HG02884 (cell line): ENCODE measurements at regions not wholly inside any gene's neighbourhood (a gene's known extent, or its start where the extent isn't known, plus 50 kb on each side); places are given as distances from the start of the nearest gene placed in this dataset.
"Not testable (repeated sequence)": the region's sequence is repeated elsewhere in the genome, so short reads cannot be mapped to it uniquely, and the experiment has no call there.

Experiments used
- ATAC-seq: cut with Tn5 transposase; IDR thresholded peaks from one replicate; pipeline ENCODE4 v1.9.1; 2021; ENCODE audit warnings: mild to moderate bottlenecking, moderate library complexity; ENCODE audit not compliant: unreplicated experiment

DNA sequence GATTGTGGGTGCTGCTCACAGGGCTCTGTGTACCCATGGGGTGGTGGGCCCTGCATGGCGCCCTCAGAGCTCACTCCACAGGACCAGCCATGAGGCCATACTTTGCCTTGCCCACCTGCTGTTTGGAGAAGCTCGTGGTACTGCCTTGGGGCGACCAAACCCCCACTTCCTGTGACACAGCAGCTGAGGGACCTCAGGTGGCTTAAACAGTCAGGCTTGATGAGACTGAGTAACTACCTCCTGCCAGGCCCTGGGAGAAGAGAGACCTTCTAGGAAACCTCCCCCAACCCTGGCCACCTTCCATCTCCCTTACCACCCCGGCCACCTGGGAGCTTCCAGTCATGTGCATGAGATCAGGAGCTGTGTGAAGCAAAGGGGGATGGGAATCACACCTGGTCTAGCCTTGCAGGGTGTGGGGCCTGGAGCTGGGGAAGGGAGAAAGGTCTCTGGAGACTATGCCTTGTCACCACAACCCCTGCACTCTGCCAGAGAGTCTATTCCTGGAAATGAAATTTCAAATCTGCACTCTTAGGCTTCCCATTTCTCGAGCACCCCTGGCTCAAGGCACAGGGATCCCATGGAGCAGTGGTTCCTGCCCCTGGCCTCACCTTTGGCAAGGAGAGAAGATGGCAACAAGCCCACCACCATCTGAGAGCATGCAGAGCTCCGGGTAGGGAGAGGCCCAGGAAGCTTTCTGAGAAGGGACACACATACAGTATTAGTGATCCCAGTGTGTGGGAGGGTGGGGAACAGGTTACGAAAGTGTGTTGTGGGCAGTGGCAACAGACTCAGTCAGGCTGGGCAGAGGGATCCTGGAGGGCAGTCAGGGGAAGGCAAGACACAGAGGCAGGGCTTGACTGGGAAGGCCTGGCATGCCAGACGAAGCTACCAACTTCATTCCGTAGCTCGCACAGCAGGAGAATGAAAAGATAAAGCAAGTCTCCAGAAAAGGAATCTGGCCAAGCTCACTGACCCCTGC lies 125.0 kb downstream of the URI1 start:
- ATAC-seq = no peak

DNA sequence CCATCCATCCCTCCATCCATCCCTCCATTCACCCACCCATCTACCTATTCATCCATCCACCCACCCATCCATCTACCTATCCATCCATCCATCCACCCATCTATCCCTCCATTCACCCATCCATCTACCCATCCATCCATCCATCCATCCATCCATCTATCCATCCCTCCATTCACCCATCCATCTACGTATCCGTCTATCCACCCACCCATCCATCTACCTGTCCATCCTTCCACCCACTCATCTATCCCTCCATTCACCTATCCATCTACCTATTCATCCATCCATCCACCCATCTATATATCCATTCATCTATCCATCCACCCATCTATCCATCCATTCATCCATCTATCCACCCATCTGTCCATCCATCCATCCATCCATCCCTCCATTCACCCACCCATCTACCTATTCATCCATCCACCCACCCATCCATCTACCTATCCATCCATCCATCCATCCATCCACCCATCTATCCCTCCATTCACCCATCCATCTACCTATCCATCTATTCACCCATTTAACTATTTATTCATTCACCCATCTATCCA lies 126.0 kb downstream of the URI1 start:
- ATAC-seq = not testable (repeated sequence)

DNA sequence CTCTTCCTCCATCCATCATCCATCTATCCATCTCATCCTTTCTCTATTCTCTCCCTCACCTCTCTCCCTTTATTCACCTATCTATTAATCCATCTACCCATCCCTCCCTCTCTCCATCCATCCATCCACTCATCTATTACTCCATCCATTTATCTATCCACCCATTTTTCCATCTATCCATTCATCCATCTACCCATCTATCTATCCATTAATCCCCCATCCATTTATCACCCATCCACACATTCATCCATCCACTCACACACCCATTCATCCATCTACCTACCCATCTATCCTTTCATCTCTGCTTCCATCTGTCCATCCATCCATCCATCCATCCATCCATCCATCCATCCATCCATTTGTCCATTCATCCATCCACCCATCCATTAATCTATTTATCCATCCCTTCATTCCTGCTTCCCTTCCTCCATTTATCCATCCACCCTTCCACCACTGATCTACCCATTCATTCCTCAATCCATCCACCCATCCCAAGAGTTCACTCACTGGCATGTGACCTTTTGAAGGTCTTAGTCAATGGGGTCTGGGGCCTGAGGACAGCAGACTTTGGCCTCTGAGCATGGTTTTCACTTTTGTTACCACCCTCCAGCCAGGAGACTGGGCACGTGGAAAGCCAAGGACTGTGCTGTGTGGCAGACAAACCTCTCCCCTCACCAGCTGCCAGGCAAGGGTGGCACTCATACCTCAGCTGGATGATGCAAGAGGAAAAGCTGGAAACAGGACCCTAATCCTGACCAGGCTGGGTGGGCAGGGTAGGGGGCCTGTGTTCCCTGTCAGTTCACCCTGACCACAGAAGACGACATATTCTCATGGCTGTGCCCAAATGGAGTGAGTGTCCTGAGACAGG lies 126.7 kb downstream of the URI1 start:
- no peak for ATAC-seq

DNA sequence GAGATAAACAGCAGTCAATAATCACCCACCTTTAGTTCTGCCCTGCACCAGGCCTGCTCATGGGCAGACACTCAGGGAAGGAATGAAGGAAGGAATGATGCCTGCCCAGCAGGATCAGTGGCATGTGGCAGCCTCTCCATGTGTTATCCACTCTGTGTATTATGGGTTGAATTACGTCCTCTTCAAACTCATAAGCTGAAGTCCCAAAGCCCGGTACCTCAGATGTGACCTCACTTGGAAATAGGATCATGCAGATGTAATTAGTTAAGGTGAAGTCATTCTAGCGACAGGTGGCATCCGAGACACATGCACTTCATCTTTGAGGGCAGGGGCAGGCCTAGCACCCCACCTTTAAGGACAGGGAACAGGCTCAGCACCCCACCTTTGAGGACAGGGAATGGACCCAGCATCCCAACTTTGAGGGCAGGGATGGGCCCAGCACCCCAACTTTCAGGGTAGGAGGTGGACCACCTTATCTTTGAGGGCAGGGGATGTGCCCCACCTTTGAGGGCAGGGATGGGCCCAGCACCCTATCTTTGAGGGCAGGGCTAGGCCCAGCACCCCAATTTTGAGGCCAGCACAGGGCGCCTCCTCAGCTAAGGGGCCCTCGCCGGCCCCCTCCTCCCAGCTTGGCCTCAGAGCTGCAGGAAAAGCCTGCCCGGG lies 127.6 kb downstream of the URI1 start:
- no peak for ATAC-seq

DNA sequence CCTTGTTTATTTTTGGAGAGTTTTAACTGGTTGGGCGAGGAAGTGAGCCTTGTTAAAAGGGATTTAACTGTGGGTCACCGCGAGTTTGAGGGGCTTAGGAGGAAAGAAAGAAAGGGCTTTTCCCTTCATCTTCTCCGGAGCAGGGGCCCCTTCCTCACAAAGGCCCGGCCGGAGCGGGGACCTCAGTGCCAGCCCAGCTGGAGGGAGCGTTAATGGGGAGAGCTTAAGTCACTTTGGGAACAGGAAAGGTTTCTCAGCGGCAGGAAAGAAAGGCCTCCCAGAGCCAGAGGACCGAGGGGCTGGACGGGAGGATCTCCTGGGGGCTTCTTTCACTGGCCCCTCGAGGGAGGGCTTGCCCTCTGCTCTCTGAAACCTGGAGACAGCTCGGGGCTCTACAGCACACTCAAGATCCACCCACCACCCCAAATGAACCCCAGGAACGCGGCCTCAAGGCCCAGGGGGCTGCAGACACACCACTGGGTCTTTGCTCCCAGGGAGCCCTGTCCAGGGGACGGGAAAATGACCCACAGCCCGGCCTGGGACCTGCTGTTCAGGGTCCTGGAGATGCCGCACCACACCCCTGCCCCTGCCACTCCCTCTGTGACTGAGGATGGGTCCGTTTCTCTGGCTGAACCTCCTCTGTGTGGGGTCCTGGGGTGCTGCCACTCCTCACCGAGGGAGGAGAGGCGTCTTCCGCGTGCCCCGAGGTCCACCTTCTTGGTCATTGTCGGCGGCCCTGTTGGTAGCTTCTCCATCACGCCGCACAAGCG lies 128.3 kb downstream of the URI1 start:
- no peak for ATAC-seq

DNA sequence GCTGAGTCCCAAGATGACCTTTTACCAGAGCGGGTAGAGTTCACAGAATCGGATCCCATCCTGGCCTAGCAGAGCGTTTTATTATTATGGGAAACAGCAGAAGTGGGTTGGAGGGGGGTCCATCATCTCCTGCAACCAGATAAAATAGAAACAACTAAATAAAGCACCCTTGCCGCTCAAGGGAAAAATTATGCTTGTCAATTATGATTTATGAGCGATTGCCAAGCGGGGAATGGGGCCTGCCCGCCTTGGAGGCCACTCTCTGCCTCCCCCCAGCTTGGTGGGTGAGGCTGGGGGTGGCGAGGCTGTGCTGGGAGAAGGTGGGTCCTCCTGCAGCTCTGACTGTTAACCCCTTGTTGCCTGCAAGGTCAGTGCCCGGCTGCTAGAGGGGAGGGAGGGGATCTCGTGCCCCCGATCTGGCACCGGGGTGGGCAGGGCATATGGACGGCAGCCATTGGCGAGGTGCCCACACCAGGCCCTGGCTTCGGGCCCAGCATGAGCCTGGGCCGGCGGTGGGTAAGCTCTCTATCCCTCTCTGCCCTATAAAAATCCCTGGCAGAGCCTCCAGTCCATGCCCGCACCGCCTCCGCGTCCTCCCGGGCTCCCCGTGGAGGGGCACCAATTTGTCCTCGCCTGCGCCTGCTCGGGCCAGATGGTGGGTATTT lies 129.1 kb downstream of the URI1 start:
- no peak for ATAC-seq

DNA sequence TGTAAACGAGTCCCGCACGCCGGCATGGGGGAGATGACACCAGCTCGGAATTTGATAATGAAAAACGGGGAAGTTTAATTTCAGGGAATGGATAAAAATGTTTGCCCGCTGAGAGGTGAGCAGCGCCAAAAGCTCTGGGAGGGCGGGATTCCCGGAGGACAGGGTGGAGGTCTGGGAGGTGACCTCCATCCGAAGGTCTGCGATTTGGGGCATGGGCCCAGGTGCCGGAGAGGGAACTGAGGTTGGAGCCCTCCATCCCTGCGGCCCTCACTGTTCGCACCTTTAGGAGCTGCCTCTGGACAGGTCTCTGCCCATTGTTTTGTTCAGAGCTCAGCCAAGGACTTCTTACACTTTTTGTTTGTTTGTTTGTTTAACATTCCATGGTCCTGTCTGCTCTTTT lies 129.8 kb downstream of the URI1 start:
- ATAC-seq = no peak

DNA sequence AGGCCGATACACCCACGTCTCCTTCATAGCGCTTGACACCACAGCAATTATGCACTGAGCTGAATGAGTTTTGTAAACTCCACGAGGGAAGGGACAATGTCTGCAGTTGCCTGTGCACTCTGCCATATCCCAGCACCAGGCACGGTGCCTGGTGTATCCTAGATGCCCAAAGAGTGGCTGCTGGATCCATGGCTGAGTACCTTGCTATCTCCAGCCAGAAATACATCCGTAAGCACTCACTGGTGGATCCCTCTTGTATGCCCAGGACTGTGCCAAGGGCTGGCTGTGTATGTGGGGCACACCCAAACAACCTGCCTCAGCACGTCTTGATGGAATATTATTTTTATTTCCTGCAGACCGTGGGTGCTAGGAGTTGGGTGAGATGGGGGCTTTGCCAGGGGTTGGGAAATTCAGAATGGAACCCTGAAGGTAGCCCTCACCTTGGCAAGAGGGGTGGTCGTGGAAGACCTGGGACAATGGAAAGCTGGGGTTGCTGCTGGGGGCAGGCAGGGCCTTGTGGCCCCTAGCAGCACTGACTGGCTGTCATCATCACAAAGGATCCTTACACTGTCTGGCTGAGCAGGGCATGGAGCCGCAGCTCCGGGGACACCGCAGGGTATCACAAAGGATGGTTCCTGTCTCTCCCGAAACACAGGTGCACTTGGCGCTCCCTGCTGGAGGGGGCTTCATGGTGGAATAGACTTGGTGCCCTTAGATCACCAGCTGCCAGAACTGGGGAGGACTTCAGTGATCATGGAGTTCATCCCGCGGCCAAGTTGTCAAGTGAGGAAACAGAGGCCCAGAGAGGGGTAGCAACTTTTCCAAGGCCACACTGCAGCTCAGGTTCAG lies 131.3 kb downstream of the URI1 start:
- no peak for ATAC-seq

DNA sequence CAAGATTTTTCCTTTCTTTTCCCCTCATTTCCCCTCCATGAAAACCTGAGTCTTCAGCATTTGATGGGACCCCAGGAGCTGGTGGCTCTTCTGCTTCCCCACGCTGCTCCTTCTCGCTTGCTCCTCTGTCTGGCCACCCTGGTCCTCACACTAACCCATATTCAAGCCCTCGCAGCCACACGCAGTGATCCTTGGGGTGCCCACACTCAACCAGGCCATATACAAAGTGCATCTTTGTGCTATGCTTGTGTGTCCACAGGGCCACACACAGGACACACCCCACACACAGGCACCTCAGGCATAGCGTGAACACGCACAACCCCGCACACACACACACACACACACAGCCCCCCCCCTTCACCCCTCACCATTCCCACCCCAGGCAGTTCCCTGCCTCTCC lies 132.1 kb downstream of the URI1 start:
- no peak for ATAC-seq

DNA sequence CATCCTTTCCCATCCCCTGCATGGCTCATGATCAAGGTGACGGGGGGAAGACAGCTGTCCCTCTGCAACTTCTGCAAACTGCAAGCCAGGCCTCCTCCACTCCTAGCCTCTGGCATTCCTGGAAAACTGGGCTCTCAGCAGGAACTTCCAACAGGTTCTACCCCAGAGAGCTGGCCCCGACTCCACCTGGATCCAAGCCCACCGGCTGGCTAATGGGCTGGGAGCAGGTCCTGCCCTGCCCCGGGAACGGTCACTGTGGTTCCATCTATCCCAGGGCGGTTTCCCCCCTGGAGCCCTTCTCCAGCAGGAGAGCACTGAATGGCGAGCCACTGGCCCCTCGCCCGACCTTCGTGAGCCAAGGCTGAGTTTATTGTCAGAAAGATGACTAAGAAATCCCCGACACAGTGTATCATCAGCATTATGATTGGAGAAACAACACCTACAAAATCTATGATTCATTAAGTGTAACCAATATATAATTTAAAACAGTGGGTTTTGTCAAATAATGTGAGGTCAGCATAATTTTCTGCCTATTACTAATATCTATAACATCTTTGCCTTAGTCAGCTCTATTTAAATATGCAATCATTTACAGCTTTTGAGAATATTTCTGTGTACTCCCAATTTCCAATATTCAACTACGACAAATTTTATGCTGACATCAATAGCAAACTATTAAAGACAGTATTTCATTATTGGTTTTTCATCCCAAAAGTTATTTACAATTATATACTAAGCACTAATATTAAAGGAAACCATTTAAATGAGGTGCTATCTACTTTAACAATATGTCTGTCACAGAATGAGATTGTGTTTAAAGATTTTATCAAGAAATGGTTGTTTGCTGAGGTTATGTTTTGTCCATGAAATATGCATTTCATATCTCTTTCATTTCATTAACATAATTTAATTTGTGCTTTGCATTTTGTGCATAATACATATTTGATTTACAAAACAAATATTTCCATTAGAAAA lies 133.0 kb downstream of the URI1 start:
- no peak for ATAC-seq

DNA sequence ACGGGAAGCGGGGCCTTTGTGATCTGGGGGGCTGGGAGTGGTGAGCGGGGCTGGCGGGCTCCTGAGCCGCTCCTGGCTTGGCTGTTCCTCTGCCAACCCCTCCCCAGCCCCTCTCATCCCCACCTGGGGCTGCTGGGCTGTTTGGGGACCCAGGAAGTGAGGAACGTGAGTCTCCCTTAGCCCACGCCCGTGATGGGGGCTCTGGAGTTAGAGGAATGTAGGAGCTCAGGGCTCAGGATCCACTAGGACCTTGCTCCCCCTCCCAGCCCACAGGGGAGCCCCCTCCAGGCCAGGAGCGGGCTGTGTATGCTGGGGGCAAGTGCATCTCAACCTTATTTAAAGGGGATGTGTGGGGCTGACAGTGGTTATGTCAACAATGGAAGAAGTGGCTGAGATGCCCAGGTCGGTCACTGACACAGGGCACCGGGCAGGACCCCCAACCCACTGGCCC lies 134.1 kb downstream of the URI1 start:
- ATAC-seq = no peak

DNA sequence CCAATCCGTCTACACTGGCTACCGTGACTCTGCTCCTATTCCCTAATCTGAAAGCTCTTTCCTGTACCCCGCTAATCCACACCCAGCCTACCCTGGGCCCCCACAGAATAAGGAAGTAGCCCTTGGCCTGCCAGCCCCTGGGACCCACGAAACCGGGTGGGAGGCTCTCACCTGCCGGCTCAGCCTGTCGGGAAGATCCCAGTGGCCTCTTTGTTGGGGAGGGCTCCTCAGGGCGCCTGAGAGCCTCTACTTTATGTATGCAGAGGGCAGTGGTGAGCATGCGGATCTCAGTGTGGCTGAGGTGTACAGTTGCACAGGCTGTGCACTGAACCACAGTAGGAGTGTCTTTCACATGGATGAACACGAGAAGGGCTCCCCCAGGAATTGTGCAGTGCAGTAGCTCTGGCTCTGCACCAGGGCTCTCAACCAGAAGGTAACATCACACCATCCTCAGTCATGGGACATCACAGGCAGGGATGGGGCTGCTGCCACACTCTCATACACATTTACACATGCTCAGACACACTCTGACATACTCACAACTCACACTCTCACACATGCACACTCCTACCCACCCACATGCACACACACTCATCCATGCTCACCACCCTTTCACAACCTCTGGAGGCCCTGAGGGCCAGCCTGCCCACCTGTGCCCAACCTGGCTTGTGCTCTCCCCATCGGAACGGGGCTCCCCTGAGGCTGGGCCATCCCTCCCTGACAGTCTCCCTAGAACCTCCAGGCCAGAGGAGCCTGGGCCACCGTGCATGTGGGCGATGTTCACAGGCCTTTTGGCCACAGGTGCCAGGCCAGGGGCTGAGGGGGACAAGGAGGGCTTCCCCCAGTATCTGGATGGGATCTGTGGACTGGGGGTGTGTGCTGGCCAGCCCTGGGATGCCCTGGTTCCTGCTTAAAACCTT lies 135.0 kb downstream of the URI1 start:
- no peak for ATAC-seq

DNA sequence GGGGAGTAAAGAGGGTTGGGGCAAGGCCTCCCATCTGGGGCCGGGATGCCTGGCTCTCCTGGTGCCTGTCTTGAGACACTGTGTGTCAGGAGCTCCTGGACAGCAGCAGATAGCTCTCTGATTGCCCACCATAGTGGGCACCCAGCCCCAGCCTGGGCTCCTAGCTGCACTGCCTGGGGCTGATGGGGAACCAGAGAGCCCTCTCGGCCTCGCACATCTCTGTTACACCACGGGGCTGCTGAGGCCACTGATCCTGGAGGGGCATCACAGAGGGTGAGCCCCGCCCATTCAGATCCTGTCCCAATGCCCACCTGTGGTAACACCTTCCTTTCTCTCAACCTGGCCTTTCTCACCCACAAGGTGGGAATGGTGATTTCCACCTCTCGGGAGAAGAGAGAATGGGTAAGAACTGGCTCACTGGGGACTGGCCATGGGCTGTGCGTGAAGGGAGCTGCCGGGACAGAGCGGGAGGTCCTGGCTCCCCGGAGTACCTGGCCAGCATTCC lies 135.9 kb downstream of the URI1 start:
- no peak for ATAC-seq

DNA sequence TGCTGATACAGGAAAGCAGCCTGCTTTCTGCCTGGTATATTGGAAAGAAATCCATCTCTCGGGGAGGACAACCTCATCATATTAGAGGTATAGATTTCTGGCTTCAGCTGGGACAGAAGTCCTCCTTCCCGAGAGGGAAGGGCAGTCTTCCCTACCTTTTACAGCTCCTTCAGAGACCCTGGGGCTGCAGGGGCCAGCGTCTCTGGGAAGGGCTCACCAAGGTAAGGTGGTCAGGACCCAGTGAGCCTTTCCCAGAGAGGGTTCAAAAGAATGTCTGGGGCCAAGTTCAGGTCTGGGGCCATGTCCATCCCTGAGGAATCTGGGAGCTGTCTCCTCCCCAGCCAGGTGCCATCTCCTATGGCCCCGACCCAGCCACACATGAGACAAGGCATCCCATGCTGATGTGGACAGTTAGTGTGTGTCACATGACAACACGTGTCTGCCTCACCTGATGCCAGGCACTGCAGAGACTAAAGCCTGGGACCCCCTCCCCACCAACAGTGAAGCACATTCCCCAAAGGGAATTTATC lies 136.4 kb downstream of the URI1 start:
- ATAC-seq = no peak

DNA sequence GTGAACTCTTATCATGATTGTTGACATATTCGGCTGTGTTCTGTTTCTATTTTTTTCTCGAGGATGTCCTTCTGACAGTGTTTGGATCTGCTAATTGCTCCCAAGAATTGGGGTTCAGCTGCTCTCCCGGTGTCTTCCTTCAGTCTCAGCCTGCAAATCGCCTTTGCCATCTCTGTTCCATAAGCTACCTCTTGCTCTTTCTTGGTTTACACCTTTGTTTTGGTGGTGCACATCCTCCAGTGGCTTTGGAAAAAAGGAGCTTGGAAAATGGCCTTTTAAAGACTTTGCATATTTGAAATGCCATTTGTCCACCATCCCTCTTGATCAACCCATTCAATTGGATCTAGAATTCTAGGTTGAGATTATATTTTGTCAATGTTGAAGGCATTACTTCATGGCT lies 137.2 kb downstream of the URI1 start:
- no peak for ATAC-seq

DNA sequence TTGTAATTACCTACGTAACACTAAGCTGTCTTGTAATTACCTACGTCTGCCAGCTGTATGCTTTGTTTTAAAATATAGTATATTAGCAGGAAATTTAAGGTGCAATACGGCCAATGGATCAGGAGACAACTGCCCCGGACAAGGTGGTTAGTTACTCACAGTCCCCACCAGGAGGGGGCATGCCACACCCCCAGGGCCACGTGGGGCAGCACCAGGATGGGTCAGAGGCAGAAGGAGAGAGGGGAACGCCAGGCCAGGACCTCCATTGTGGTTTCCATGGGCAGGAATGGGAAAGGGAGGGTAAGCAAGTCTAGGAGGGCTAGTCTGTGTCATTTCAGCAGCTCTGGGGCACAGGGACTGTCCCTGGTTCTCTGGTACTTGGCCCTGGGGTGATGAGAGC lies 140.1 kb downstream of the URI1 start:
- no peak for ATAC-seq
